ENCODE measurements at regions not wholly inside any gene's neighbourhood (a gene's known extent, or its start where the extent isn't known, plus 50 kb on each side); places are given as distances from the start of the nearest gene placed in this dataset.
A peak's percentile ranks its signal among the peaks of the same experiment; 100 is the strongest.

DNA sequence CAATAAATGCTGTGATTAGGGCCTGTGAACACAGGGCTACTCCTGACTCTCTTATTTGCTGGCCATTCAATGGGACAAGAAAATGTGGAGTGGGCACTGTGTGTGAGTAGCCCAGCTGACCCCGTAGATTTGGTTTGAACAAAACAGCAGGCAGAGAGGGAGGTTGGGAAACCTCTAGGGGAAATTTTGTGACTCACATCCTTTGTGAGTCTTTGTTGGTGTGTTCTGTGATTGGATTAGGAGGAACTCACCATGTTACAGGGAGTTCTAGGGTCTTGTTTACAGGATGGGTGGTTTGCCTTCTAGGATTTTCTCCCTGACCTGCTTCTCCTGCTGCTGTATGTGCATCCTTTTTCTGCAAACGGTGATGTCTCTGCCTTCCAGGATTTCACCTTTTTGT, 128.3 kb upstream of the MKI67 start:
- TF ChIP-seq, protein P1, sequence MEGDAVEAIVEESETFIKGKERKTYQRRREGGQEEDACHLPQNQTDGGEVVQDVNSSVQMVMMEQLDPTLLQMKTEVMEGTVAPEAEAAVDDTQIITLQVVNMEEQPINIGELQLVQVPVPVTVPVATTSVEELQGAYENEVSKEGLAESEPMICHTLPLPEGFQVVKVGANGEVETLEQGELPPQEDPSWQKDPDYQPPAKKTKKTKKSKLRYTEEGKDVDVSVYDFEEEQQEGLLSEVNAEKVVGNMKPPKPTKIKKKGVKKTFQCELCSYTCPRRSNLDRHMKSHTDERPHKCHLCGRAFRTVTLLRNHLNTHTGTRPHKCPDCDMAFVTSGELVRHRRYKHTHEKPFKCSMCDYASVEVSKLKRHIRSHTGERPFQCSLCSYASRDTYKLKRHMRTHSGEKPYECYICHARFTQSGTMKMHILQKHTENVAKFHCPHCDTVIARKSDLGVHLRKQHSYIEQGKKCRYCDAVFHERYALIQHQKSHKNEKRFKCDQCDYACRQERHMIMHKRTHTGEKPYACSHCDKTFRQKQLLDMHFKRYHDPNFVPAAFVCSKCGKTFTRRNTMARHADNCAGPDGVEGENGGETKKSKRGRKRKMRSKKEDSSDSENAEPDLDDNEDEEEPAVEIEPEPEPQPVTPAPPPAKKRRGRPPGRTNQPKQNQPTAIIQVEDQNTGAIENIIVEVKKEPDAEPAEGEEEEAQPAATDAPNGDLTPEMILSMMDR (IDR thresholded peaks at IDR 0.05; ENCODE audit: insufficient read depth, low read length, missing control alignments): no peak
- CTCF ChIA-PET: no interaction called here
- POLR2A ChIA-PET: no interaction called here
- DNase-seq (ENCODE audit: low read depth, low spot score): no peak
- no peak overlapping the region for H3K4me3 ChIP-seq (ENCODE audit: low read depth, low read length)

DNA sequence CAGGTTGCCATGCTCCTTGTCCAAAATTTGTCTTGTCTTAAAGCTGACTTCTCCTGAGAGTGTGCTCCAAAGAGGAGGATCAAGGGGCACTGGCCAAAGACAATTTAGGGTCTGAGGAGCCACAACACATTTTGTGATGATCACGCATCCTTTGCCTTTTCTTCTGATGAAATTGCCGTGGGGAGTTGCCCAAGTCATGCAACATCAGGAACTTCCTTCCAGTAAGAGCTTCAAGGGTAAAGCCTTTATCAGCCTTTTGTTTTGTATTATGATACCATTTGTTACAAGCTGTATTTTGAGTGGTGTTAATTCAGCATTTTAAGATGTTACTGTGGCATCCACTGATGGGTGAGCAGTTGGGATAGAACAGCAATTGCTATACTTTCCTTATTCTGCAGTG, 131.2 kb upstream of the MKI67 start:
- ChIA-PET CTCF (no interaction called here), POLR2A (no interaction called here)
- H3K4me3 ChIP-seq (ENCODE audit: low read depth, low read length): no peak overlapping the region
- DNase-seq (ENCODE audit: low read depth, low spot score): no peak
- TF ChIP-seq, protein P1 (IDR thresholded peaks at IDR 0.05; ENCODE audit: insufficient read depth, low read length, missing control alignments): no peak

DNA sequence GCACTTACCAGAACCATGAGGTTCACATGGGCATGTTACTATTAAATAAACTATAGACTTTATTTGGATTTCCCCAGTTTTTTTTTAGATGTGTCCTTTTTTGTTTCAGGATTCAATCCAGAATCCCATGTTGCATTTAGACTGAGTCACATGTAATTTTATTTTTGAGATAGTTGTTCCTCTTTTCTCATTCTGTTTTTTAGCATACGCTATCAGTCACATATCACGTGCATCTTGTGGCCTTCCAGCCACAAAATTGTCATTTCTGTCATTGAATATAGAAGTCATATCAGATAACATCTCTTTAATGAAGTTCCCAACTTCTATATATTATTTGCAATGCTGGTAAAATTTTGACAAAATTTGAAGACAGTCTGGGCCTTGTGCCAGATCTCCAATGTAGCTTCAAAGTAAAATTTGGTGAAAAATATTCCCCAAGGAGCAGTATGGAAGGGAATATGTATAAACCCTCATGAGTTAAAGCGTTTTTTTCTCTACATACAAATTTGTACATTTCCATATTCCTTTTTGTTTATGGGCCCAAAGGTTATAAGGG, 132.3 kb upstream of the MKI67 start:
- POLR2A ChIA-PET: no interaction called here
- TF ChIP-seq, protein P1 (IDR thresholded peaks at IDR 0.05; ENCODE audit: insufficient read depth, low read length, missing control alignments): no peak
- no peak overlapping the region for H3K4me3 ChIP-seq (ENCODE audit: low read depth, low read length)
- CTCF ChIA-PET: no interaction called here
- DNase-seq (ENCODE audit: low read depth, low spot score): no peak

DNA sequence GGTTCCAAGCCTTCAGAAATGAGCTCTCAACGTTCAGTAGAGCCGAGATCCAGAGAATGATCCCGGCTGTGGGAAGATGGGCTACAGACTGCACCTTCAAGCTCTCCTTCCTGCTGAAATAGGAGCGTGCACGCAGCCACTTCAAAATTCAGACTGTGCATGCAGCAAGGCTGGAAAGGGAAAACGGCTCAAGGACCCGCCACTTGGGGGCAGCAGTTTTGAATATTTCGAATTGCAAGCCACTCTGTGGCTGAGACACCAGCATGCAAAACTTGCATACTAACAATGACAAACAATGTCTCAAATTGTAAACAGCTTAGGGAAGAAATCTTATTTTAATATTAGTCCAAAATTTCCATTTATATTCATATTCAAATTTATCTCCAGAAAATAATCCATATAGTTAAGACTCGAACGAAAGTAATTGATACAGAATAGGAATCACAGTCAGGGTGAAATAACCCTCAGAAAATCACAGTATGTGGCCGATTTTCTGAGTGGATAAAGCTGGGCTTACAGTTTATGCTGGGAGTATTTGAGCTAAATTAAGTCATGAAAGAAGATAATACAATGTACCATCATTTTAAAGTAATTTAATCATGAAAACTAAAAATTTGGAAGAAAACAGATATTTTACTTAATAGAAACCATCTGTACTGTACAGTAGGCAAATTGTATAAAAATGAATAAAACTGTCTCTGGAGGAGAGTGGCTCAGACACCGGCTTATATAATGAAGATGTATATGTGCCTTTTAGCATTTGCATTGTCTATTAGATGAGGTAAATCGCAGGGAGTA, 137.9 kb upstream of the MKI67 start:
- no peak for DNase-seq (ENCODE audit: low read depth, low spot score)
- no peak overlapping the region for H3K4me3 ChIP-seq (ENCODE audit: low read depth, low read length)
- TF ChIP-seq, protein P1 (IDR thresholded peaks at IDR 0.05; ENCODE audit: insufficient read depth, low read length, missing control alignments): peak; percentile 49
- ChIA-PET CTCF (interaction anchor here (0.8 to 1.5 kb wide), 6 partner anchors 11 to 1864 kb away, joined by 3 to 6 read pairs (median 3); no protein-coding TSS in a partner anchor), POLR2A (no interaction called here)

DNA sequence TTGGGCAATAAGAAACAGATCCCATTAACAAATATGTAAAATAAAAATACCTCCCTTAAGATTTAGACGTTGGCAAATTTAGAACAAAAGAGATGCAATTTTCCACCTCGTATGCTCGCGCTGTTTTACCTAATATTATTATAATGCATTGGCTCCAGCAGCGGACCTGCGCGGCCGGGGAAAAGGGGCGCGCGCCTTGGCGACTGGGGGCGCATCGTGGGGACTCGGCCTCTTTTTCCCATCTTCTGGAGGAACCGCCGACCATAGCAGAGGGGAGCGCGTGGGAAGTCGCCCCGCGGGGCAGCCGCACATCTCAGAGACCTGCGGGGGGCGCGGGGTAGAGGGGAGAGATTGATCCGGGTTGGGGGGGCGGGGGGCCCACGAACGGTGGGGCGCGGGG, 139.4 kb upstream of the MKI67 start:
- TF ChIP-seq, protein P1 (IDR thresholded peaks at IDR 0.05; ENCODE audit: insufficient read depth, low read length, missing control alignments): no peak
- ChIA-PET POLR2A (no interaction called here), CTCF (no interaction called here)
- H3K4me3 ChIP-seq (ENCODE audit: low read depth, low read length): no peak overlapping the region
- DNase-seq (ENCODE audit: low read depth, low spot score): no peak

DNA sequence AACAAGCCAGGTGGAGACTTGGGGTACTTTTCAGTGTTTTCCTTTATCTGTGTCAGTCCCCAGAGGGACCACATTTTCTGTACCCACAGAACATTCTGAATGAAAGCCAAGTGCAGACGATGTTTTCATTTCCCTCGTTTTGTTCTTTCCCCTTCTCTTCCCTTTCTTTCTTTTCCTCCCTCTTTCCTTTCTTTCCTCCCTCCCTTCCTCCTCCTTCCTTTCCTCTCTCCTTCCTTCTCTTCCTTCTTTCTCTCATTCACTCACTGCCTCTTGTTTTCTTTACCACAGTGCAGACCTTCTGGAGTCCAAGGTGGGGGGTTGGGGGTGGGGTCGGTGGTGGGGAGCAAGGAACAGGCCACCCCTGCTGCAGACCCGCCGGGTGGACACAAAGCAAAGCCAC, 141.4 kb upstream of the MKI67 start:
- no peak for DNase-seq (ENCODE audit: low read depth, low spot score)
- ChIA-PET CTCF (no interaction called here), POLR2A (no interaction called here)
- TF ChIP-seq, protein P1 (IDR thresholded peaks at IDR 0.05; ENCODE audit: insufficient read depth, low read length, missing control alignments): no peak
- H3K4me3 ChIP-seq (ENCODE audit: low read depth, low read length): no peak overlapping the region
